B cell (primary cell): ENCODE measurements at regions not wholly inside any gene's neighbourhood (a gene's known extent, or its start where the extent isn't known, plus 50 kb on each side); places are given as distances from the start of the nearest gene placed in this dataset.

Source experiments
- ATAC-seq: fragments of 200-7000 bp; cut with Tn5 transposase; one replicate; pipeline ENCODE4 v1.10.0; 2021; ENCODE audit warnings: low read depth, mild to moderate bottlenecking, moderate number of reproducible peaks, moderate library complexity
- CTCF ChIA-PET: fragments of 350-600 bp; sonication (Branson Sonifier 250); formaldehyde crosslinking; loops from one replicate; lab custom pipeline; 2021; ENCODE audit warnings: antibody characterized with exemption, inconsistent platforms; lab: Charles Lee
- POLR2A ChIA-PET: fragments of 350-600 bp; sonication (Branson Sonifier 250); formaldehyde crosslinking; loops from one replicate; lab custom pipeline; 2021; ENCODE audit warnings: antibody characterized with exemption; lab: Charles Lee
- DNase-seq: peaks from one replicate; pipeline ENCODE4 v3.0.0; 2013
- H2AFZ ChIP-seq: 2 replicates; pipeline ENCODE4 v1.6.1; 2012; ENCODE audit warnings: mild to moderate bottlenecking, low read depth, low read length; ENCODE audit not compliant: insufficient read depth, poor library complexity, severe bottlenecking
- H3K27ac ChIP-seq, 2 donors: 1 replicate in 1 of 2; 2 replicates in 1 of 2; pipeline ENCODE4 v1.5.1; 2012 to 2013; ENCODE audit warnings: low read length in 2 of 2, mild to moderate bottlenecking in 2 of 2, moderate library complexity in 1 of 2
- H3K27me3 ChIP-seq, 4 experiments: fragments of 200-600 bp in 1 of 4; sonication (generic) in 1 of 4; replicated peaks in 1 of 4; 1 replicate in 2 of 4; 2 replicates in 2 of 4; pipeline versions ENCODE4 v1.6.1 to v1.7.0; 2013 to 2016; ENCODE audit warnings: low read length in 3 of 4, mild to moderate bottlenecking in 2 of 4, mixed read lengths in 1 of 4, moderate library complexity in 1 of 4; ENCODE audit not compliant: insufficient read depth in 4 of 4, control insufficient read depth in 3 of 4; ENCODE audit errors: control extremely low read depth in 1 of 4
- H3K36me3 ChIP-seq, 2 experiments: replicated peaks in 1 of 2; 1 replicate in 1 of 2; 2 replicates in 1 of 2; pipeline versions ENCODE4 v1.6.1 to v1.7.1; 2013; ENCODE audit warnings: low read length in 1 of 2; ENCODE audit not compliant: insufficient read depth in 2 of 2, control insufficient read depth in 1 of 2; ENCODE audit errors: control extremely low read depth in 1 of 2, extremely low read depth in 1 of 2
- H3K4me1 ChIP-seq, 2 donors: fragments of 200-600 bp in 1 of 2; sonication (generic) in 1 of 2; 1 replicate in 1 of 2; 2 replicates in 1 of 2; pipeline versions ENCODE4 v1.5.1 to v1.6.1; 2013 to 2017; ENCODE audit warnings: low read length in 2 of 2; ENCODE audit not compliant: control insufficient read depth in 2 of 2, insufficient read depth in 2 of 2
- H3K4me2 ChIP-seq: replicated peaks from 2 replicates; pipeline ENCODE3; 2012; ENCODE audit warnings: mild to moderate bottlenecking, low read depth, low read length; ENCODE audit not compliant: poor library complexity, severe bottlenecking
- H3K4me3 ChIP-seq, 5 experiments: fragments of 200-600 bp in 1 of 5; sonication (generic) in 1 of 5; 1 replicate in 3 of 5; 2 replicates in 2 of 5; pipeline versions ENCODE4 v1.5.1 to v1.7.0; 2011 to 2016; ENCODE audit warnings: low read length in 4 of 5, mild to moderate bottlenecking in 4 of 5, low read depth in 2 of 5, control low read depth in 1 of 5, moderate library complexity in 1 of 5; ENCODE audit not compliant: insufficient read depth in 1 of 5; ENCODE audit errors: control extremely low read depth in 1 of 5, extremely low read depth in 1 of 5
- H3K79me2 ChIP-seq: fragments of 200-600 bp; sonication (generic); one replicate; pipeline ENCODE4 v1.6.0; 2016; ENCODE audit warnings: low read length; ENCODE audit not compliant: control insufficient read depth, insufficient read depth
- H3K9ac ChIP-seq: fragments of 200-600 bp; sonication (generic); 2 replicates; pipeline ENCODE4 v1.6.1; 2017; ENCODE audit warnings: mild to moderate bottlenecking, low read length, moderate library complexity
- H3K9me3 ChIP-seq, 3 donors: one replicate each; pipeline versions ENCODE4 v1.6.1 to v1.7.1; 2013; ENCODE audit warnings: low read length in 2 of 3; ENCODE audit not compliant: control insufficient read depth in 2 of 3, insufficient read depth in 1 of 3; ENCODE audit errors: control extremely low read depth in 1 of 3
- H4K20me1 ChIP-seq: 2 replicates; pipeline ENCODE4 v1.6.0; 2012; ENCODE audit warnings: mild to moderate bottlenecking, low read length; ENCODE audit not compliant: insufficient read depth, control insufficient read depth, poor library complexity, severe bottlenecking
- H3K27ac Mint-ChIP-seq: one replicate; pipeline ENCODE4 v1.8.0; 2021; ENCODE audit warnings: mixed read lengths
- H3K27me3 Mint-ChIP-seq: one replicate; pipeline ENCODE4 v1.8.0; 2021; ENCODE audit warnings: mixed read lengths
- H3K4me1 Mint-ChIP-seq: one replicate; pipeline ENCODE4 v1.8.0; 2021; ENCODE audit warnings: mixed read lengths
- H3K4me3 Mint-ChIP-seq: one replicate; pipeline ENCODE4 v1.8.0; 2021; ENCODE audit warnings: mixed read lengths
- H3K9me3 Mint-ChIP-seq: one replicate; pipeline ENCODE4 v1.8.0; 2022; ENCODE audit warnings: mixed read lengths; ENCODE audit not compliant: insufficient read depth
- CTCF ChIP-seq: fragments of 200-600 bp; IDR thresholded peaks from one replicate; pipeline ENCODE4 v1.8.0; 2022; ENCODE audit warnings: antibody characterized with exemption, mild to moderate bottlenecking
- EZH2 ChIP-seq: IDR thresholded peaks from 2 replicates; pipeline ENCODE4 v1.6.1; 2012; ENCODE audit warnings: borderline replicate concordance, low read depth, mild to moderate bottlenecking, moderate library complexity, low read length; ENCODE audit not compliant: insufficient read depth, poor library complexity, severe bottlenecking
- WGBS: methylation state at CpG from one replicate; pipeline ENCODE4 v1.1.5; 2013; ENCODE audit warnings: missing lambda C conversion rate; ENCODE audit not compliant: insufficient coverage; 5-methylcytosine and 5-hydroxymethylcytosine counted together
- intact Hi-C: fragments of 100-400 bp; cut with micrococcal nuclease; formaldehyde crosslinking; loops from one replicate; pipeline ENCODE4 v1.10.0; 2022

GRCh38 chr11:31995525-31996094 lies 95.3 kb upstream of the RCN1 start:
- WGBS = no CpG with 5 or more reads among the region's 2 CpGs
- H3K27ac ChIP-seq = no peak overlapping the region
- H3K4me1 ChIP-seq = no peaks in the 10 kb centered on the region
- Mint-ChIP-seq H3K4me1 (peaks cover 2% of the 10 kb centered on the region), H3K27ac (no peak overlapping the region), H3K4me3 (no peak overlapping the region), H3K9me3 (no peaks in the 10 kb centered on the region), H3K27me3 (peaks cover 7% of the 10 kb centered on the region)
- no peaks in the 10 kb centered on the region for H4K20me1 ChIP-seq
- ChIA-PET CTCF (no interaction called here), POLR2A (no interaction called here)
- DNase-seq (no peak), ATAC-seq (no peak)
- H2AFZ ChIP-seq = no peak overlapping the region
- H3K4me2 ChIP-seq = peak overlapping the region; percentile 20
- H3K9me3 ChIP-seq = no peaks in the 10 kb centered on the region
- TF ChIP-seq CTCF (no peak), EZH2 (no peak)
- no peak overlapping the region for H3K9ac ChIP-seq
- no peaks in the 10 kb centered on the region for H3K36me3 ChIP-seq
- H3K79me2 ChIP-seq = no peaks in the 10 kb centered on the region
- H3K27me3 ChIP-seq = no peaks in the 10 kb centered on the region
- intact Hi-C loops = no loop called here
- H3K4me3 ChIP-seq = no peak overlapping the region

- H3K36me3 ChIP-seq = no peaks in the 10 kb centered on the region
- H3K9ac ChIP-seq = no peak overlapping the region
- no peaks in the 10 kb centered on the region for H3K27me3 ChIP-seq
- H3K4me2 ChIP-seq = no peak overlapping the region
- Mint-ChIP-seq H3K4me1 (peaks cover 2% of the 10 kb centered on the region), H3K27me3 (peaks cover 4% of the 10 kb centered on the region), H3K9me3 (no peaks in the 10 kb centered on the region), H3K27ac (no peak overlapping the region), H3K4me3 (no peak overlapping the region)
- CTCF ChIA-PET = no interaction called here
- 90% methylated on average over 7 of the region's 7 CpGs for WGBS
- intact Hi-C loops = no loop called here
- H3K9me3 ChIP-seq = no peaks in the 10 kb centered on the region
- DNase-seq = no peak
- POLR2A ChIA-PET = no interaction called here
- H2AFZ ChIP-seq = no peak overlapping the region
- H4K20me1 ChIP-seq = no peaks in the 10 kb centered on the region
- no peak for ATAC-seq
- H3K4me3 ChIP-seq = no peak overlapping the region
- no peak overlapping the region for H3K27ac ChIP-seq
- TF ChIP-seq CTCF = no peak
- TF ChIP-seq EZH2 = no peak
- no peaks in the 10 kb centered on the region for H3K4me1 ChIP-seq
- no peaks in the 10 kb centered on the region for H3K79me2 ChIP-seq
Observed at GRCh38 chr11:31995032-31995431, 95.8 kb upstream of the RCN1 start.
